Stimulated activated naive CD4-positive, alpha-beta T cell treated with Interleukin-2 at 50 U/mL for 16 hours (primary cell): ENCODE measurements at regions not wholly inside any gene's neighbourhood (a gene's known extent, or its start where the extent isn't known, plus 50 kb on each side); places are given as distances from the start of the nearest gene placed in this dataset.

Experiments
- DNase-seq: peaks from one replicate; lab custom pipeline; 2025; lab: John Stamatoyannopoulos, UW

DNA sequence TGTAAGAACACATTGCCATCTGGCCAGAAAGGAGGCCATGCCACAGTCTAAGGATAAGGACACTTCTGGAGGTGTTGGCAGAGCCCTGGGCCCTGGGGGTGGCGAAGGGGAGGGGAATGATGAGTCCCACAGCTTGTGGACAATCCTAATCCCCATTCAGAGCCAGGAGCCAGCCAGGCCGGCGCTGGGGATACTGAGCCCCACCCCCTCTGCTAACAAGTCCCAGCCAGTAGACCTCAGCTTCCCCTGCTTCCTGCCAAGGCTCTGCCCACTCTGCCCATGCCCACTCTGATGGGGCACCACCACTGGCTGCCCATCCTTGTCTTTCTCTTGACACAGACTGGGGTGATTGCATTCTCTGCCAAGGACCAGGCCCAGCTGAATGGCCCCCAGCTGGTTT is 71.9 kb downstream of the NAV1 start:
- no peak for DNase-seq

GRCh38 chr1:201612645-201613044 is 73.7 kb downstream of the NAV1 start:
- DNase-seq: no peak

- no peak for DNase-seq
These were observed 75.5 kb downstream of the NAV1 start for GRCh38 chr1:201614262-201615015.

GRCh38 chr1:201617157-201617556 is 78.2 kb downstream of the NAV1 start:
- DNase-seq: no peak

DNA sequence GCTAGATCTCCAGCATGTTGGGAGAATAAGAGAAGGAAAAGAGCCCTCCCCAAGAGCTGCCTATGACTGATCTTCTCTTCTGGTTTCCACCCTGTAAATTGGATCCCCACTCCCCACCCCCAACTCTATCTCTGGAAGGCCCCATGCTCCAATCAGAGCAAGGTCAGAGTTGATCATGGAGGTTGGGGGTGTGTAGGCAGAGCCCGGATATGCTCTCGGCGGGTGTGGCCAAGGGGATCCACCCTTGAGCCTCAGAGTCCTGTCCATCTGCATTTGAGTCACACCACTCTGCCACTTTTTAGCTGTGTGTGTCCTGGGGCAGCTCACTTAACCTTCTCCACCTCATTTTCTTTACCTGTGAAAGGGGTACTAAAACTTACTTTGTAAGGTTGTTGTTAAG is 79.5 kb downstream of the NAV1 start:
- no peak for DNase-seq

DNA sequence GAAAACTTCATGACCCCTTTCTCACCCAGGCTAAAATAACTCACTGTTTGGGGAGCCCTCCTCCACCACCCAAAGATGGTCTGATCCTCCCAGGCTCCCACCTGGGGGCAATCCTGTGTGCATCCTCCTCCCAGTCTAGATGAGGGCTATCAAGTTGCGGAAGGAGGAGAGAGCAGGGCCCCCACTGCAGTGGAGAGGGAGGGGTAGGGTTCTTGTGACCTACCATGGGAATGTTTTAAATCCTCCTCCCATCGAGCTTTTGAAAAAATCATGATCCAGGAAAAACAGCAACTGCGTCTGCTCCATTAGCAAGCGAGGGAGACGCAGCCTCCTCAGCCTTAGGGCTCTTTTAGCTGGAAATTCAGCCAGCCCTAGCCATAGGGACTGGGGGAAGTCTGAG is 80.0 kb downstream of the NAV1 start:
- DNase-seq: no peak

DNA sequence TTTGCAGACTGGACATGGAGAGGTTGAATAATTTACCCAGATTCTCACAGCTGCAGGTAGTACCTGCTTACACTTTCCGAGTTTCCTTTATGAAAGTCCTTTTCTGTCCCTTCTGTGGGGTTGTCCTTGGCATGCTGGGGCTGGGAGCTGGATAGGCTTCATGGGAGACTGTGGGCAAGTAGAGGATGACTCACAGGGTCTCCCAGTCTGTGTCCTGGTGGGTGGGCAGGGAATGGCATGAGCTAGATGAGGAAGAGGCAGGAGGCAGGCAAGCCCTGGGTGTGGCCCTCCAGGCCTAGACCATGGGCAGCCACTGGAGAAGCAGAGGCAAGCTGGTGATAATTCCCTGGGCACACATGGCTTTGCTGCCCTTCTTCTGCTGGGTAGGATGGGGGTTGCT is 80.6 kb downstream of the NAV1 start:
- no peak for DNase-seq

GRCh38 chr1:201622353-201622752 is 83.4 kb downstream of the NAV1 start:
- no peak for DNase-seq

- DNase-seq: no peak
These were observed 83.9 kb downstream of the NAV1 start for GRCh38 chr1:201622824-201623223.

DNA sequence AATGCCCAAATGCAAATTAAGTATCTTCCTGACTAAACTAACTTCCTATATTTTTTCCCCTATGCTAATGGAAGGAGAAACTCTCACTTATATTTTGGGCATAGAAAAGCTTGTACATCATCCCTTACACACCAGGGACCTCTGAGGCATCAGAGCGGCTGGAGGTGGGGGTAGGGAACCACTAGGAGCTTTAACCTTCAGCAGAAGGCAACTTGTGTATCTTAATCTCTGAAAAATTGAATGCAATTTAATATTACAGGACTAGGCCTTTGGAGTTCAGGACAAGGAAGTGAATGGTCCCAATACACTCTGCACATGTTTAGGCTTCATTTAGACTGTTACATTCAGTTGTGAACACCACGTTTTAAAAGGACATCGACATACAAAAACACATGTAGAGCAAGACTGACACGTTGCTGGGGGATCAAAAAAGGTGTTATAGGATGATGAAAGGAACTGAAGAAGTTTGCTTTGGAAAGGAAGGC is 85.9 kb downstream of the NAV1 start:
- DNase-seq: no peak

GRCh38 chr1:201625226-201625761 is 86.4 kb downstream of the NAV1 start:
- no peak for DNase-seq

DNA sequence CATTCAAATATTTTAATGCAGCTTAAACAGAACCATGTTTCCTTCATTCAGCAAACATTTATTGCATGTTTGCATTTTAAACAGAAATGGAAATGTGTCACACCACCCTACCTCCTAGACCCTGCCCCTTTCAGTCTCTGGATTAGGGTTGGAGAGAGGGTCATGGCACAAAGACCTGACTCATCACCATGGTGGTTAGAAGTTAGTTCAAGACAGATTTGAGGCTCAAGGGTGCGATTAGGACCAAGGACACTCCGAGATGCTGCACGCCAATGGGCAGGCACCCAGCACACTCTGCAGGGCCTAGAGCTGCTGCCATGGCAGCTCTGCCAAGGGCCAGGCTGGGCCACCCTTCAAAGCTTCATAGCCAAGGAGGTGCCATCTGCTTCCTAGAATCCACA is 86.9 kb downstream of the NAV1 start:
- no peak for DNase-seq

- DNase-seq: no peak
These were observed 87.8 kb downstream of the NAV1 start for GRCh38 chr1:201626629-201627275.

DNA sequence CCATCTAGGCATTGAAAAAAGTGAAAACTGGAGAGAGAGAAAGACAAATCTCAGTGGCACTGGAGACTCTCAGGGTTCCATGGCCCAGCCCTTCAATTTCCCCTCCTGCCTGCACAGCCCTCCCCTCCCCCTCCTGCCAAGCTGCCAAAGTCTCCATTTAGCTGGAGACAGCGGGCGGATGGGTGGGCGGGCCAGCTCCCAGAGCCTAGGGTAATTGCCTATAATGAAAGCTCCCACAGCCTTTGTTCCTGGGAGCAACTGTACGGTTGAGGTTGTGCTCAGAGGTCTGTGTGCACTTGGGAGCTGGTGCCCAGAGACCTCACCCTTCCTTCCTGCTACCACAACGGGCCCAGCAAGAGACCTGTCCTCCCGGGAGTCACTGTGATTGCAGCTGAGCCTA is 89.6 kb downstream of the NAV1 start:
- DNase-seq: no peak

GRCh38 chr1:201630582-201630981 is 91.7 kb downstream of the NAV1 start:
- DNase-seq: no peak

DNA sequence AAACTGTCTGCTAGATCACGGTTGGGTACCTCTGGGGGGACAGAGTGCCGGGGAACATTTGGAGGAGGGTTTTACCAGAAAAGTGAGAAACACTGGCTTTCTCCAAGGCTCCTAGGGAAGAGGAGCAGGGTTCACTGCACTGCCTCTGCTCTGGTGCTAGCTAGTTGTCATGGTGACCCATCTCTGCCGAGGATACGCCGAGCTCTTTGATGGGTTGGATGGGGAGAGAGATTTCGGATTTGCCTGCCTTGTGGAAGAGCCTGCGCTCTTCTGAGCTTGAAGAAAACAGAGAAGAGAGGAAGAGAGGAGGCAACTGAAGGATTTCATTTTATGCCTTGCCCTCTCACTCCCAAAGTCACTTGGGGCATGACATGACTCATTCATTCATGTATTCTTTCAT is 92.1 kb downstream of the NAV1 start:
- no peak for DNase-seq

- no peak for DNase-seq
These were observed 93.5 kb downstream of the NAV1 start for GRCh38 chr1:201632364-201632952.

GRCh38 chr1:201633297-201633696 is 94.4 kb downstream of the NAV1 start:
- no peak for DNase-seq

DNA sequence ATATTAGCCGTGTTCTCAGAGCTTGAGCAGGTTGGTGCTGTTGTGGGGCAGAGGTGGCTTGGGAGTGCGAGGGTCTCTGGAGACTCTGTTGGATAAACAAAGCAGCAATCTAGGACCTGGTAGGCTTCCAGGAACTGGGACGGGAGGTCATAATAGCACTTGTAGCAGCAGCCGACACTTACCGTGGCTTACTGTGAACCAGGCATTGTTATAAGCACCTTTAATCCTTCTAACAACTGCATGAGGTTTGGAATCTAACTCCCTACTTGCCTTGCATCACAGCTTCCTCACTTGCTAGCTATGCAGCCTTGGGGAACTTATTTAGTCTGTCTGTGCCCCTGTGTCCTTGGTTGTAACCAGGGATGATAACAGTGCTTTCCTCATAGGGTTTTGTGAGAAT is 94.9 kb downstream of the NAV1 start:
- DNase-seq: no peak

DNA sequence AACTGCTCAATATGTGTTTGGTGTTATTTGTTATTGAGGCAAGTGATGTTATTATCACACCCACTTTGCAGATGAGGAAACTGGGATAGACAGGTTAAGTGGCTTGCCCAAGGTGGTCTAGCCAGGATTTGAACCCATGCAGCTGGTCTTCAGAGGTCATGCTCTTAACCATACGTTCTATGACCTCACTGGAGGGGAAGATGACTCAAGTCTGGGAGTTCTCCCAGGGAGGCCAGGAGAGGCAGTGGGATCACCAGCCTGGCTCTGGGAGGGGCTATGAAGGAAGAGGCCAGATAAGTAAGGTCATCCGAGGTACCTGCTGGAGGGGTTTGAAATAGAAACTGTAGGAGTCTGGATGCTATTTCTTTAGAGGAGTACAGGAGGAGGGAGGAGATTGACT is 95.3 kb downstream of the NAV1 start:
- DNase-seq: no peak

GRCh38 chr1:201636097-201636496 is 97.2 kb downstream of the NAV1 start:
- no peak for DNase-seq

DNA sequence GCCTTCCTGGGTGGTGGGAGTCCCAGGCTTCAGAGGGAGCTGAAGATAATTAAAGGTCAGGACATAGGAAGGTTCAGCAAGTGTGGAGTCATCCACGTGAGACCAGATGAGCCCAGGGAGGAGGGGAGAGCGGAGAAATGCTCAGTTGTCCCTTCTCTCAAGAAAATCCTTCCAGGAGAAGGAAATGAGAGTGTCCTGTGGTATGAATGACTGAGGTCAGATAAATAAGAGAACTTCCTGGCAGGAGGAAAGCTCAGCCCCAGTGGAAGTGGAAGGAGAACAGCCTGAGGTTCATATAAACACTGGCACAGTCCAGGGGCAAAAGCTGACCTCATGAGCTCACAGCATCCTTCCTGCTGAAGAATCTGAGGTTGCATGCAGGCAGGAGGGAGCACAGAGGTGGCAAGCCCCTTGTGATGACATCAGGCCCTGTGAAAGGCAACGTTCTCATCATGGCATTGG is 97.6 kb downstream of the NAV1 start:
- DNase-seq: no peak
